GM23338 (cell line): ENCODE measurements at regions not wholly inside any gene's neighbourhood (a gene's known extent, or its start where the extent isn't known, plus 50 kb on each side); places are given as distances from the start of the nearest gene placed in this dataset.
A peak's percentile ranks its signal among the peaks of the same experiment; 100 is the strongest.

ENCODE experiments used
- ATAC-seq: fragments of 200-7000 bp; cut with Tn5 transposase; 3 replicates; pipeline ENCODE4 v1.9.1; 2020
- DNase-seq: peaks from one replicate; pipeline ENCODE4 v3.0.0-alpha.2; 2015; ENCODE audit warnings: low spot score
- H2AFZ ChIP-seq: fragments of 200-600 bp; sonication (generic); 2 replicates; pipeline ENCODE4 v1.8.0; 2016; ENCODE audit warnings: antibody characterized with exemption, mild to moderate bottlenecking, moderate library complexity
- H3F3A ChIP-seq: fragments of 200-600 bp; sonication (generic); replicated peaks from 2 replicates; pipeline ENCODE4 v1.8.0; 2017; ENCODE audit warnings: antibody characterized with exemption, mixed run types, low read depth
- H3K27ac ChIP-seq: fragments of 200-600 bp; sonication (generic); 2 replicates; pipeline ENCODE4 v1.6.1; 2016; ENCODE audit warnings: low read depth
- H3K27me3 ChIP-seq: fragments of 200-600 bp; sonication (generic); 2 replicates; pipeline ENCODE4 v1.8.0; 2016; ENCODE audit warnings: mild to moderate bottlenecking, mixed run types, moderate library complexity; ENCODE audit not compliant: insufficient read depth
- H3K36me3 ChIP-seq: fragments of 200-600 bp; sonication (generic); 2 replicates; pipeline ENCODE4 v1.8.0; 2016; ENCODE audit warnings: mild to moderate bottlenecking; ENCODE audit not compliant: insufficient read depth
- H3K4me1 ChIP-seq: fragments of 200-600 bp; sonication (generic); 2 replicates; pipeline ENCODE4 v1.8.0; 2016; ENCODE audit warnings: mild to moderate bottlenecking, moderate library complexity; ENCODE audit not compliant: insufficient read depth
- H3K4me2 ChIP-seq: fragments of 200-600 bp; sonication (generic); 2 replicates; pipeline ENCODE4 v1.7.1; 2017; ENCODE audit warnings: mixed run types
- H3K4me3 ChIP-seq: fragments of 200-600 bp; sonication (generic); 2 replicates; pipeline ENCODE4 v1.6.1; 2016; ENCODE audit warnings: mixed run types
- H3K79me2 ChIP-seq: fragments of 200-600 bp; sonication (generic); replicated peaks from 2 replicates; pipeline ENCODE4 v1.8.0; 2017; ENCODE audit warnings: mild to moderate bottlenecking; ENCODE audit not compliant: insufficient read depth
- H3K9me2 ChIP-seq: fragments of 200-600 bp; sonication (generic); 2 replicates; pipeline ENCODE4 v1.8.0; 2017; ENCODE audit not compliant: insufficient read depth
- H4K20me1 ChIP-seq: fragments of 200-600 bp; sonication (generic); replicated peaks from 2 replicates; pipeline ENCODE4 v1.8.0; 2017; ENCODE audit warnings: mild to moderate bottlenecking; ENCODE audit not compliant: insufficient read depth
- H3K27ac Mint-ChIP-seq: 2 replicates; pipeline ENCODE4 v1.8.0; 2020; ENCODE audit warnings: inconsistent platforms, mild to moderate bottlenecking, moderate library complexity, mixed read lengths
- H3K27me3 Mint-ChIP-seq: 3 replicates; pipeline ENCODE4 v1.8.0; 2022; ENCODE audit warnings: low read depth, mild to moderate bottlenecking, moderate library complexity, mixed read lengths, inconsistent platforms; ENCODE audit not compliant: insufficient read depth, poor library complexity
- H3K36me3 Mint-ChIP-seq: 3 replicates; pipeline ENCODE4 v1.8.0; 2021; ENCODE audit warnings: low read depth, mild to moderate bottlenecking, inconsistent platforms, moderate library complexity, mixed read lengths
- H3K4me1 Mint-ChIP-seq: 3 replicates; pipeline ENCODE4 v1.8.0; 2020; ENCODE audit warnings: mild to moderate bottlenecking, inconsistent platforms, mixed read lengths
- H3K4me3 Mint-ChIP-seq: 3 replicates; pipeline ENCODE4 v1.8.0; 2021; ENCODE audit warnings: moderate library complexity, mild to moderate bottlenecking, inconsistent platforms, mixed read lengths
- H3K9me3 Mint-ChIP-seq: 3 replicates; pipeline ENCODE4 v1.8.0; 2020; ENCODE audit warnings: moderate library complexity, mild to moderate bottlenecking, inconsistent platforms, mixed read lengths
- CREB1 ChIP-seq: fragments of 250-450 bp; sonication (Bioruptor Pico); IDR thresholded peaks from 2 replicates; pipeline ENCODE4 v1.5.0; 2020; ENCODE audit warnings: low read depth, mild to moderate bottlenecking, moderate library complexity
- EZH2 ChIP-seq: fragments of 200-600 bp; sonication (generic); IDR thresholded peaks from one replicate; pipeline ENCODE4 v1.8.0; 2017; ENCODE audit warnings: antibody characterized with exemption, mild to moderate bottlenecking, low read depth; ENCODE audit not compliant: unreplicated experiment
- EZH2phosphoT487 ChIP-seq: fragments of 200-600 bp; sonication (generic); IDR thresholded peaks from one replicate; pipeline ENCODE4 v1.8.1; 2018; ENCODE audit warnings: antibody characterized with exemption; ENCODE audit not compliant: unreplicated experiment
- JUNB ChIP-seq: IDR thresholded peaks from one replicate; pipeline ENCODE4 v1.6.1; 2016; ENCODE audit warnings: antibody characterized with exemption; ENCODE audit not compliant: unreplicated experiment
- NANOG ChIP-seq: IDR thresholded peaks from 2 replicates; pipeline ENCODE4 v1.6.1; 2016; ENCODE audit warnings: antibody characterized with exemption, borderline replicate concordance
- POLR2AphosphoS5 ChIP-seq: IDR thresholded peaks from 2 replicates; pipeline ENCODE4 v1.6.1; 2016; ENCODE audit warnings: antibody characterized with exemption, low read depth
- REST ChIP-seq: IDR thresholded peaks from one replicate; pipeline ENCODE4 v1.6.1; 2018; ENCODE audit warnings: antibody characterized with exemption; ENCODE audit not compliant: unreplicated experiment
- STAT1 ChIP-seq: IDR thresholded peaks from one replicate; pipeline ENCODE4 v1.6.1; 2016; ENCODE audit warnings: antibody characterized with exemption; ENCODE audit not compliant: unreplicated experiment
- ZNF114 ChIP-seq: fragments of 250-450 bp; sonication (Bioruptor Pico); IDR thresholded peaks from 2 replicates; pipeline ENCODE4 v1.5.0; 2020; ENCODE audit warnings: mild to moderate bottlenecking, moderate library complexity
- ZNF331 ChIP-seq: fragments of 250-450 bp; sonication (Bioruptor Pico); IDR thresholded peaks from 2 replicates; pipeline ENCODE4 v1.5.0; 2020; ENCODE audit warnings: low read depth, mild to moderate bottlenecking, moderate library complexity
- TF ChIP-seq, protein P1 (sequence below), 2 experiments: fragments of 200-600 bp in 1 of 2; sonication (generic) in 1 of 2; conservative IDR thresholded peaks; 2 replicates each; pipeline versions ENCODE4 v1.5.1 to v1.6.1; 2016 to 2017; ENCODE audit warnings: antibody characterized with exemption in 2 of 2, low read depth in 2 of 2, mild to moderate bottlenecking in 2 of 2, moderate library complexity in 1 of 2
- TF ChIP-seq, protein P2 (sequence below): fragments of 250-450 bp; sonication (Bioruptor Pico); IDR thresholded peaks from 2 replicates; pipeline ENCODE4 v1.5.0; 2020; ENCODE audit warnings: mild to moderate bottlenecking, moderate library complexity

DNA sequence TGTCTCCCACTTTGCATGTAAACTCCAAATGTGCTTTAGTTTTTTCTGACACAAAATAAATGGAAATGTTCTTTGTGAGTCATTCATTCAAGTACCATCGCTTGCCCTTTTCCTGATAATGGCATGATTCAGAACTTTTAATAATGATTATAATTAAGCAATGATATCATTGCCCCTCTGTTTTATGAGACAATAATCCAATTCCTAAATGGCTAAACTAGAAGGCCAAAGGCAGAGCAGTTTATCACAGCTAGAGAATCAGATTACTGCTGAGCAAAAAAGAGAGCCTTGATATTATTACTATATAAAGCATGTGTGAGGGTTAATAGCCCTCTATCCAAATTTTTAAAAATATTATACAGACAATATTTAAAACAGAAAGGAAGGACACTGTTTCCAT lies 484.2 kb upstream of the PTPRD start:
- H3K27ac Mint-ChIP-seq, result no peak overlapping the region
- TF ChIP-seq ZNF331 (CRISPR knock-in tag) (no peak), EZH2 (no peak), ZNF114 (CRISPR knock-in tag) (no peak), JUNB (no peak), CREB1 (CRISPR knock-in tag) (no peak), EZH2phosphoT487 (no peak), REST (no peak), NANOG (no peak)
- TF ChIP-seq, protein P1, sequence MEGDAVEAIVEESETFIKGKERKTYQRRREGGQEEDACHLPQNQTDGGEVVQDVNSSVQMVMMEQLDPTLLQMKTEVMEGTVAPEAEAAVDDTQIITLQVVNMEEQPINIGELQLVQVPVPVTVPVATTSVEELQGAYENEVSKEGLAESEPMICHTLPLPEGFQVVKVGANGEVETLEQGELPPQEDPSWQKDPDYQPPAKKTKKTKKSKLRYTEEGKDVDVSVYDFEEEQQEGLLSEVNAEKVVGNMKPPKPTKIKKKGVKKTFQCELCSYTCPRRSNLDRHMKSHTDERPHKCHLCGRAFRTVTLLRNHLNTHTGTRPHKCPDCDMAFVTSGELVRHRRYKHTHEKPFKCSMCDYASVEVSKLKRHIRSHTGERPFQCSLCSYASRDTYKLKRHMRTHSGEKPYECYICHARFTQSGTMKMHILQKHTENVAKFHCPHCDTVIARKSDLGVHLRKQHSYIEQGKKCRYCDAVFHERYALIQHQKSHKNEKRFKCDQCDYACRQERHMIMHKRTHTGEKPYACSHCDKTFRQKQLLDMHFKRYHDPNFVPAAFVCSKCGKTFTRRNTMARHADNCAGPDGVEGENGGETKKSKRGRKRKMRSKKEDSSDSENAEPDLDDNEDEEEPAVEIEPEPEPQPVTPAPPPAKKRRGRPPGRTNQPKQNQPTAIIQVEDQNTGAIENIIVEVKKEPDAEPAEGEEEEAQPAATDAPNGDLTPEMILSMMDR (conservative IDR thresholded peaks at IDR 0.05; ENCODE audit: low read depth in 2 of 2), result no peak
- no peak for DNase-seq

DNA sequence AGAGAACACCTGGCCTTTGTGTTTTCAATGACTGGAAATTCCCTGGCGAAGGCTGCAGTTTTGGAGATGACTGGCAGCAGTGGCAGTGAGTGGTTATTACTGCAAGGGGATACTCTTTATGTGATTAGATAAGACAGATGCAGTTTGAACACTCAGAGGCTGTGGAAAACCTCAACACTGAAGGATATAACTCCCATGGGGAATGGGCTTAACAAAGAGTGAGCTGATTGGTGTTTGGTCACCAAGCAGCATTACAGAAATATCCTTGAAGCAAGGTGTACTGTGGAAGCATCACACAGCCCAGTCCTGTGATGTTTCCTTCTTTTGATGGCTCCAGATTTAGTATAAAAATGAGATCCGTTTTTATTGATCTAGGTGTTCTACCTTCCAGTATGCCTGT lies 490.7 kb upstream of the PTPRD start:
- H3K79me2 ChIP-seq, result no peaks in the 10 kb centered on the region
- H3K27me3 Mint-ChIP-seq, result no peaks in the 10 kb centered on the region
- H3K27ac Mint-ChIP-seq, result no peak overlapping the region
- TF ChIP-seq STAT1 (no peak), EZH2 (no peak), POLR2AphosphoS5 (no peak)
- TF ChIP-seq, protein P2, sequence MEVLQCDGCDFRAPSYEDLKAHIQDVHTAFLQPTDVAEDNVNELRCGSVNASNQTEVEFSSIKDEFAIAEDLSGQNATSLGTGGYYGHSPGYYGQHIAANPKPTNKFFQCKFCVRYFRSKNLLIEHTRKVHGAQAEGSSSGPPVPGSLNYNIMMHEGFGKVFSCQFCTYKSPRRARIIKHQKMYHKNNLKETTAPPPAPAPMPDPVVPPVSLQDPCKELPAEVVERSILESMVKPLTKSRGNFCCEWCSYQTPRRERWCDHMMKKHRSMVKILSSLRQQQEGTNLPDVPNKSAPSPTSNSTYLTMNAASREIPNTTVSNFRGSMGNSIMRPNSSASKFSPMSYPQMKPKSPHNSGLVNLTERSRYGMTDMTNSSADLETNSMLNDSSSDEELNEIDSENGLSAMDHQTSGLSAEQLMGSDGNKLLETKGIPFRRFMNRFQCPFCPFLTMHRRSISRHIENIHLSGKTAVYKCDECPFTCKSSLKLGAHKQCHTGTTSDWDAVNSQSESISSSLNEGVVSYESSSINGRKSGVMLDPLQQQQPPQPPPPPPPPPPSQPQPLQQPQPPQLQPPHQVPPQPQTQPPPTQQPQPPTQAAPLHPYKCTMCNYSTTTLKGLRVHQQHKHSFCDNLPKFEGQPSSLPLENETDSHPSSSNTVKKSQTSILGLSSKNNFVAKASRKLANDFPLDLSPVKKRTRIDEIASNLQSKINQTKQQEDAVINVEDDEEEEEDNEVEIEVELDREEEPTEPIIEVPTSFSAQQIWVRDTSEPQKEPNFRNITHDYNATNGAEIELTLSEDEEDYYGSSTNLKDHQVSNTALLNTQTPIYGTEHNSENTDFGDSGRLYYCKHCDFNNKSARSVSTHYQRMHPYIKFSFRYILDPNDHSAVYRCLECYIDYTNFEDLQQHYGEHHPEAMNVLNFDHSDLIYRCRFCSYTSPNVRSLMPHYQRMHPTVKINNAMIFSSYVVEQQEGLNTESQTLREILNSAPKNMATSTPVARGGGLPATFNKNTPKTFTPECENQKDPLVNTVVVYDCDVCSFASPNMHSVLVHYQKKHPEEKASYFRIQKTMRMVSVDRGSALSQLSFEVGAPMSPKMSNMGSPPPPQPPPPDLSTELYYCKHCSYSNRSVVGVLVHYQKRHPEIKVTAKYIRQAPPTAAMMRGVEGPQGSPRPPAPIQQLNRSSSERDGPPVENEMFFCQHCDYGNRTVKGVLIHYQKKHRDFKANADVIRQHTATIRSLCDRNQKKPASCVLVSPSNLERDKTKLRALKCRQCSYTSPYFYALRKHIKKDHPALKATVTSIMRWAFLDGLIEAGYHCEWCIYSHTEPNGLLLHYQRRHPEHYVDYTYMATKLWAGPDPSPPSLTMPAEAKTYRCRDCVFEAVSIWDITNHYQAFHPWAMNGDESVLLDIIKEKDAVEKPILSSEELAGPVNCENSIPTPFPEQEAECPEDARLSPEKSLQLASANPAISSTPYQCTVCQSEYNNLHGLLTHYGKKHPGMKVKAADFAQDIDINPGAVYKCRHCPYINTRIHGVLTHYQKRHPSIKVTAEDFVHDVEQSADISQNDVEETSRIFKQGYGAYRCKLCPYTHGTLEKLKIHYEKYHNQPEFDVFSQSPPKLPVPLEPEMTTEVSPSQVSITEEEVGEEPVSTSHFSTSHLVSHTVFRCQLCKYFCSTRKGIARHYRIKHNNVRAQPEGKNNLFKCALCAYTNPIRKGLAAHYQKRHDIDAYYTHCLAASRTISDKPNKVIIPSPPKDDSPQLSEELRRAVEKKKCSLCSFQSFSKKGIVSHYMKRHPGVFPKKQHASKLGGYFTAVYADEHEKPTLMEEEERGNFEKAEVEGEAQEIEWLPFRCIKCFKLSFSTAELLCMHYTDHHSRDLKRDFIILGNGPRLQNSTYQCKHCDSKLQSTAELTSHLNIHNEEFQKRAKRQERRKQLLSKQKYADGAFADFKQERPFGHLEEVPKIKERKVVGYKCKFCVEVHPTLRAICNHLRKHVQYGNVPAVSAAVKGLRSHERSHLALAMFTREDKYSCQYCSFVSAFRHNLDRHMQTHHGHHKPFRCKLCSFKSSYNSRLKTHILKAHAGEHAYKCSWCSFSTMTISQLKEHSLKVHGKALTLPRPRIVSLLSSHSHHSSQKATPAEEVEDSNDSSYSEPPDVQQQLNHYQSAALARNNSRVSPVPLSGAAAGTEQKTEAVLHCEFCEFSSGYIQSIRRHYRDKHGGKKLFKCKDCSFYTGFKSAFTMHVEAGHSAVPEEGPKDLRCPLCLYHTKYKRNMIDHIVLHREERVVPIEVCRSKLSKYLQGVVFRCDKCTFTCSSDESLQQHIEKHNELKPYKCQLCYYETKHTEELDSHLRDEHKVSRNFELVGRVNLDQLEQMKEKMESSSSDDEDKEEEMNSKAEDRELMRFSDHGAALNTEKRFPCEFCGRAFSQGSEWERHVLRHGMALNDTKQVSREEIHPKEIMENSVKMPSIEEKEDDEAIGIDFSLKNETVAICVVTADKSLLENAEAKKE (CRISPR knock-in tag), result no peak

More for the DNA sequence above, 484.2 kb upstream of the PTPRD start:
- no peaks in the 10 kb centered on the region for H3K36me3 ChIP-seq
- no peaks in the 10 kb centered on the region for H3K79me2 ChIP-seq
- no peaks in the 10 kb centered on the region for H3K27me3 ChIP-seq
- Mint-ChIP-seq H3K4me1 (peaks cover 11% of the 10 kb centered on the region), H3K27me3 (no peaks in the 10 kb centered on the region), H3K4me3 (no peak overlapping the region), H3K36me3 (0 out of 3 replicates have a peak, but pooled peaks cover 6% of the 10 kb centered on the region), H3K9me3 (peaks cover 3% of the 10 kb centered on the region; the same call in 2 of the 3 replicates)
- H3F3A ChIP-seq, result no peaks in the 10 kb centered on the region
- peaks cover 8% of the 10 kb centered on the region; the same call in 1 of the 2 replicates for H3K9me2 ChIP-seq
- no peaks in the 10 kb centered on the region for H3K4me1 ChIP-seq
- no peak overlapping the region for H2AFZ ChIP-seq
- H3K27ac ChIP-seq, result no peak overlapping the region
- no peak for ATAC-seq
- H3K4me3 ChIP-seq, result no peak overlapping the region
- no peak overlapping the region for H3K4me2 ChIP-seq
- no peaks in the 10 kb centered on the region for H4K20me1 ChIP-seq

More for the DNA sequence above, 490.7 kb upstream of the PTPRD start:
- H3K4me3 ChIP-seq, result no peak overlapping the region
- DNase-seq (no peak), ATAC-seq (no peak)
- Mint-ChIP-seq H3K4me3 (no peak overlapping the region), H3K36me3 (0 out of 3 replicates have a peak, but pooled peaks cover 6% of the 10 kb centered on the region), H3K9me3 (peaks cover 3% of the 10 kb centered on the region; the same call in 2 of the 3 replicates), H3K4me1 (peaks cover 11% of the 10 kb centered on the region; the same call in 2 of the 3 replicates)
- no peak overlapping the region for H3K4me2 ChIP-seq
- H3K36me3 ChIP-seq, result no peaks in the 10 kb centered on the region
- H4K20me1 ChIP-seq, result no peaks in the 10 kb centered on the region
- H2AFZ ChIP-seq, result peak overlapping the region; percentile 72; the same call in 1 of the 2 replicates
- H3K27ac ChIP-seq, result no peak overlapping the region
- no peaks in the 10 kb centered on the region for H3K27me3 ChIP-seq
- no peaks in the 10 kb centered on the region for H3F3A ChIP-seq
- H3K4me1 ChIP-seq, result peaks cover 5% of the 10 kb centered on the region; the same call in 1 of the 2 replicates
- H3K9me2 ChIP-seq, result peaks cover 15% of the 10 kb centered on the region; the same call in 1 of the 2 replicates
